ENCODE measurements at regions not wholly inside any gene's neighbourhood (a gene's known extent, or its start where the extent isn't known, plus 50 kb on each side); places are given as distances from the start of the nearest gene placed in this dataset.
"Not testable (repeated sequence)": the region's sequence is repeated elsewhere in the genome, so short reads cannot be mapped to it uniquely, and the experiment has no call there.

DNA sequence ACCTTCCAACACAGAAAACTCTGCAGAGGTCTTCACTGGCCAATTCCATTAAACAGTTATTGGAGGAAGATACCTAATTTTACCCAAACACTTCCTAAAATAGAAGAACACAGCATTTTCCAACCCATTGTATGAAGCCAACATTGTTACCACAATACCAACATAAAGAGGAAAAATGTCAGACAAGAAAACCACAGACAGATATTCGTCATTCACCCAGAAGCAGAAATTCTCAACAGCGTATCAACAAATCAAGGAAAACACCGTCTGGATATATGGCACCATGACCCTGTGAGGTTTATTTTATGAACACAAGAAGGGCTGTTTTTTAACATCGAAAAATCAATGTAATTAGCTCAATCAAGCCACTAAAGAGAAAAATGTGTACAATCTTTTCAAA lies 255.6 kb downstream of the ASMT start:
- Mint-ChIP-seq H3K9me3 (peaks cover 10% of the 10 kb centered on the region), H3K4me1 (ENCODE audit: low read depth) (no peaks in the 10 kb centered on the region), H3K36me3 (ENCODE audit: low read depth) (no peaks in the 10 kb centered on the region), H3K27ac (no peak overlapping the region), H3K4me3 (ENCODE audit: low read depth) (no peak overlapping the region), H3K27me3 (ENCODE audit: low read depth) (no peaks in the 10 kb centered on the region)
- no peak for DNase-seq (ENCODE audit: low spot score)
- intact Hi-C loops (cut with micrococcal nuclease): no loop called here

DNA sequence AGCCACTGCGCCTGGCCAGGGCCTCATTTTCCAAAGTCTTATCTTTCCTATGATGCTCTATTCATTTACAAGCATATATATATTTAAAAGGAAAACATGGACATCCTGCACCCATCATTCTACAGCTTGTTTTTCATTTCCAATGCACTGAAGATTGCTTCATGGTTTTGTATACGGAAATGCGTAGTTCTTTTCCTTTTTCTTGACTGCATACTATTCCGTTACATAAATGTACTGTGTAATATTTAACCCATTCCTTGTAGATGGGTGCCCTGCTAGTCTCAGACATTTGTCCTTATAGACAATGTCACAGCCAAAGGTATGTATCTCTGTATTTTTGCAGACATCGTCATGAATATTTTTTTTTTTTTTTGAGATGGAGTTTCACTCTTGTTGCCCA lies 257.0 kb downstream of the ASMT start:
- intact Hi-C loops (cut with micrococcal nuclease): no loop called here
- H3K4me1 Mint-ChIP-seq (ENCODE audit: low read depth): no peaks in the 10 kb centered on the region
- H3K36me3 Mint-ChIP-seq (ENCODE audit: low read depth): no peaks in the 10 kb centered on the region

DNA sequence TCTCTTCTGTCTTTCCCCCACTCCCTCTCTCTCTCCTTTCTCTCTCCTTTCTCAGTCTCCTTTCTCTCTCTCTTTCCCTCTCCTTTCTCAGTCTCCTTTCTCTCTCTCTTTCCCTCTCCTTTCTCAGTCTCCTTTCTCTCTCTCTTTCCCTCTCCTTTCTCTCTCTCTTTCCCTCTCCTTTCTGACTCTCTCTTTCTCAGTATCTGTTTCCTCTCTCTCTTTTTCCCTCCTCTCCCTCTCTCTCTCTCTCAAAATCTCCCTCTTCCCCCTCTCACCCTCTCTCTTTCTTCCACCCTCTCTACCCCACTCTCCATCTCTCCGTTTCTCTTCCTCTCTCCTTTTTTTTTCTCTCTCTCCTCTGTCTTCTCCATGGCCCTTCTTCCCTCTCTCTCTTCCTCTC lies 258.8 kb downstream of the ASMT start:
- intact Hi-C loops (cut with micrococcal nuclease): no loop called here
- H3K27me3 Mint-ChIP-seq (ENCODE audit: low read depth): no peaks in the 10 kb centered on the region
- peaks cover 24% of the 10 kb centered on the region for H3K9me3 Mint-ChIP-seq
- H3K4me1 Mint-ChIP-seq (ENCODE audit: low read depth): no peaks in the 10 kb centered on the region
- no peak overlapping the region for H3K27ac Mint-ChIP-seq
- DNase-seq (ENCODE audit: low spot score): no peak
- H3K36me3 Mint-ChIP-seq (ENCODE audit: low read depth): no peaks in the 10 kb centered on the region
- no peak overlapping the region for H3K4me3 Mint-ChIP-seq (ENCODE audit: low read depth)

More for the DNA sequence above, 257.0 kb downstream of the ASMT start:
- DNase-seq (ENCODE audit: low spot score): no peak
- Mint-ChIP-seq H3K27ac (no peak overlapping the region), H3K4me3 (ENCODE audit: low read depth) (no peak overlapping the region), H3K27me3 (ENCODE audit: low read depth) (no peaks in the 10 kb centered on the region), H3K9me3 (peaks cover 14% of the 10 kb centered on the region)

DNA sequence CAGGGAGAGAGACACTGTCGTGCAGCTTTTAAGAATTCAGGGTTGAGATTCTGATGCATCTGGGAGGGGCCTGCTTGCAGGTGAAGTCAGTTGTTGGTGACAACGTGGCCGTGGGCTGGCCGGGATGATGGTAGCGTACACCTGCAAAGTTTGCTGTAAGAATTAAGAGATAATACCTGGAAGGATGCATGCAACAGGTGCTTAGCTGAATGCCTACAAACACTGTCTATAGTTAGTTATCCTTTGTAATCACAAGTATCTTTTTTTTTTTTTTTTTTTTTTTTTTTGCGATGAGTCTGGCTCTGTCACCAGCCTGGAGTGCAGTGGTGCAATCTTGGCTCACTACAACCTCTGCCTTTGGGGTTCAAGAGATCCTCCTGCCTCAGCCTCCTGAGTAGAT lies 259.6 kb downstream of the ASMT start:
- no peaks in the 10 kb centered on the region for H3K36me3 Mint-ChIP-seq (ENCODE audit: low read depth)
- DNase-seq (ENCODE audit: low spot score): no peak
- intact Hi-C loops (cut with micrococcal nuclease): no loop called here
- H3K27me3 Mint-ChIP-seq (ENCODE audit: low read depth): no peaks in the 10 kb centered on the region
- no peak overlapping the region for H3K4me3 Mint-ChIP-seq (ENCODE audit: low read depth)
- no peak overlapping the region for H3K27ac Mint-ChIP-seq
- no peaks in the 10 kb centered on the region for H3K4me1 Mint-ChIP-seq (ENCODE audit: low read depth)
- H3K9me3 Mint-ChIP-seq: peaks cover 29% of the 10 kb centered on the region

DNA sequence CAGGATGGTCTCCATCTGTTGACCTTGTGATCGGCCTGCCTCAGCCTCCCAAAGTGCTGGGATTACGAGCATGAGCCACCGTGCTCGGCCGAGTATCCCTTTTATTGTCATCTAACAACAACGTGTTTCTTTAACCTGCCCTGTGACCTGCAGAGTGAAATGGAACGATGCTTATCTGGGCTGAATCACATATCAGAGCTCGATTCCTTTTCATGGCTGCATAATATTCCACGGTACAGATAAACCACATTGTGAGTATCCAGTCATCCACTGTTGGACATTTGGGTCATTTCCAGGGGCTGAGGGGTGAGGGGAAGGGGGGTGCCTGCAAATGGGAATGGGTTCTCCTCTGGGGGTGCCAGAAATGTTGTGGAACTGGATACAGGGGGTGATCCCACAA lies 260.0 kb downstream of the ASMT start:
- DNase-seq (ENCODE audit: low spot score): no peak
- Mint-ChIP-seq H3K27me3 (ENCODE audit: low read depth) (no peaks in the 10 kb centered on the region), H3K36me3 (ENCODE audit: low read depth) (no peaks in the 10 kb centered on the region), H3K4me3 (ENCODE audit: low read depth) (no peak overlapping the region), H3K4me1 (ENCODE audit: low read depth) (no peaks in the 10 kb centered on the region), H3K27ac (no peak overlapping the region), H3K9me3 (peaks cover 29% of the 10 kb centered on the region)
- intact Hi-C loops (cut with micrococcal nuclease): no loop called here

DNA sequence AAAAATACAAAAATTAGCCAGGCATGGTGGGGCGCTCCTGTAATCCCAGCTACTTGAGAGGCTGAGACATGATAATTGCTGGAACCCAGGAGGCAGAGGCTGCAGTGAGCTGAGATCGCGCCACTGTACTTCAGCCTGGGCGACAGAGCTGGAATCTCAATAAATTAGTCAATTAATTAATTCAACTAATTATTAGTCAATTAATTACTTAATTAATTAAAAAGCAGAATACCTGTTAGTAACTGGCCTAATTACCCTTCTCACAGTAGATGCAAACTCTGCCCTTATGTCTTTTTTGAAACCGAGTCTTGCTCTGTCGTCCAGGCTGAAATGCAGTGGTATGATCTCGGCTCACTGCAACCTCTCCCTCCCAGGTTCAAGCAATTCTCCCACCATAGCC lies 261.2 kb downstream of the ASMT start:
- H3K27ac Mint-ChIP-seq: no peak overlapping the region
- intact Hi-C loops (cut with micrococcal nuclease): no loop called here
- no peaks in the 10 kb centered on the region for H3K4me1 Mint-ChIP-seq (ENCODE audit: low read depth)
- H3K27me3 Mint-ChIP-seq (ENCODE audit: low read depth): no peaks in the 10 kb centered on the region
- no peak overlapping the region for H3K4me3 Mint-ChIP-seq (ENCODE audit: low read depth)
- no peak for DNase-seq (ENCODE audit: low spot score)
- peaks cover 33% of the 10 kb centered on the region for H3K9me3 Mint-ChIP-seq
- no peaks in the 10 kb centered on the region for H3K36me3 Mint-ChIP-seq (ENCODE audit: low read depth)

DNA sequence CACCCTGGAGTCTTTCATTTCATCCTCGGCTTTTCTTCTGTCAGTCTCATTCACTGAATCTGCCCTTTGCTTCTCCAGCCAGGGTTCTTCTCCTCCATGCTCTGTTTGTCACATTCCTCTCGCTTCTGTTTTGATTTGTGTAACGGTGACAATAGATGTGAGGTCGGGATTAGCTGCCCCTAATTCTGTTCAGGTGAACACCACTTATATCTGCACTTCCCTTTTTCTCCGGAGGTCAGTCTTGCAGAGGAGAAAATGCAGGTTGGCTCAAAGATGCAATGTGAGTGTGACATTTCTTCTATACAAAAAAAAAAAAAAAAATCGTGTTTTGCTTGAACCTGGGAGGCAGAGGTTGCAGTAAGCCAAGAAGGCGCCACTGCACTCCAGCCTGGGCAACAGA lies 262.9 kb downstream of the ASMT start:
- Mint-ChIP-seq H3K27me3 (ENCODE audit: low read depth) (no peaks in the 10 kb centered on the region), H3K4me3 (ENCODE audit: low read depth) (no peak overlapping the region), H3K4me1 (ENCODE audit: low read depth) (no peaks in the 10 kb centered on the region), H3K9me3 (peaks cover 33% of the 10 kb centered on the region), H3K27ac (no peak overlapping the region), H3K36me3 (ENCODE audit: low read depth) (no peaks in the 10 kb centered on the region)
- no peak for DNase-seq (ENCODE audit: low spot score)
- intact Hi-C loops (cut with micrococcal nuclease): no loop called here

DNA sequence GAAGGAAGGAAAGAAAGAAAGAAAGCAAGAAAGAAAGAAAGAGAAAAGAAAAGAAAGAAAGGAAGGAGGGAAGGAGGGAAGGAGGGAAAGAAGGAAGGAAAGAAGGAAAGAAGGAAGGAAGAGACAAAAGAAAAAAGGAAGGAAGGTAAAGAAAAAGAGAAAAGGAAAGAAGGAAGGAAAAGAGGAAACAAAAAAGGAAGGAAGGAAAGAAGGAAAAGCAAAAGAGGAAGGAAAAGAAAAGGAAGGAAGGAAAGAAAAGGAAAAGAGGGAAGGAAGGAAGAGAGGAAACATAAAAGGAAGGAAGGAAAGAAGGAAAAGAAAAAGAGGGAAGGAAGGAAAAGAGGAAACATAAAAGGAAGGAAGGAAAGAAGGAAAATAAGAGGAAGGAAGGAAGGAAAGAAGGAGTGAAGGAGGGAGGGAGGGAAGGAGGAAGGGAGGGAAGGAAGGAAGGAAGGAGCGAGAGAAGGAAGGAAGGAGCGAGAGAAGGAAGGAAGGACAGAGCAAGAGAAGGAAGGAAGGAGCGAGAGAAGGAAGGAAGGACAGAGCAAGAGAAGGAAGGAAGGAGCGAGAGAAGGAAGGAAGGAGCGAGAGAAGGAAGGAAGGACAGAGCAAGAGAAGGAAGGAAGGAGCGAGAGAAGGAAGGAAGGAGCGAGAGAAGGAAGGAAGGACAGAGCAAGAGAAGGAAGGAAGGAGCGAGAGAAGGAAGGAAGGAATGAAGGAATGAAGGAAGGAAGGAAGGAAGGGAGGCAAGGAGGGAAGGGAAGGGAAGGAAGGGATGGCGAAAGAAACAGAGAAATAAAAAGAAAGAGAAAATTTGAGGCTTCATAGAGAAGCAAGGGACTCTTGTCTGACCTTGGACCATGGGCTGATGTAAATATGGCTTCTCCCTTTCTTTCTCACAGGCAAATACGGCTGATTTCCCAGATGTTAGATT lies 266.3 kb downstream of the ASMT start:
- intact Hi-C loops (cut with micrococcal nuclease); DNase-seq (ENCODE audit: low spot score); H3K27ac Mint-ChIP-seq; H3K4me3 Mint-ChIP-seq (ENCODE audit: low read depth); H3K36me3 Mint-ChIP-seq (ENCODE audit: low read depth); H3K27me3 Mint-ChIP-seq (ENCODE audit: low read depth); H3K4me1 Mint-ChIP-seq (ENCODE audit: low read depth): not testable (repeated sequence)
- H3K9me3 Mint-ChIP-seq: peaks cover 24% of the 10 kb centered on the region

DNA sequence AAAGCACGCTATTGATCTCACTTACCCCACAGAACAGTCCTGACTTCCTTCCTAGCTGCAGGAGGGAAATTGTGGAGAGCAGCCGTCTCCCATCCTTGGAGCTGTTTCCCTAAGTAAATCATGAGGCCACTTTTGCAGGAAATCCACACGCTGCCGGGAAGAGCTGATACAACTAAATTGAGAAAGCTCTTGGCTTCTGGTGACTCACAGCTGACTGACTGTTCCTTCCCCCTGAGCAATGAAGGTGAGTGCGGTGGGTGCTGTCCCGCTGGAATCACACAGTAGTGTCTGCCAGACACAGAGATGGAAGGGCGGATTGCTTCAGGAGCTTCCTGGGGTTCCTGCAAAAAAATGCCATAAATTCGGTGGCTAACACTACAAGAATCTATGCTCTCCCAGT lies 268.9 kb downstream of the ASMT start:
- no peak overlapping the region for H3K4me3 Mint-ChIP-seq (ENCODE audit: low read depth)
- no peaks in the 10 kb centered on the region for H3K36me3 Mint-ChIP-seq (ENCODE audit: low read depth)
- no peaks in the 10 kb centered on the region for H3K27me3 Mint-ChIP-seq (ENCODE audit: low read depth)
- H3K4me1 Mint-ChIP-seq (ENCODE audit: low read depth): no peaks in the 10 kb centered on the region
- H3K27ac Mint-ChIP-seq: no peak overlapping the region
- H3K9me3 Mint-ChIP-seq: peaks cover 14% of the 10 kb centered on the region
- intact Hi-C loops (cut with micrococcal nuclease): no loop called here
- DNase-seq (ENCODE audit: low spot score): no peak

DNA sequence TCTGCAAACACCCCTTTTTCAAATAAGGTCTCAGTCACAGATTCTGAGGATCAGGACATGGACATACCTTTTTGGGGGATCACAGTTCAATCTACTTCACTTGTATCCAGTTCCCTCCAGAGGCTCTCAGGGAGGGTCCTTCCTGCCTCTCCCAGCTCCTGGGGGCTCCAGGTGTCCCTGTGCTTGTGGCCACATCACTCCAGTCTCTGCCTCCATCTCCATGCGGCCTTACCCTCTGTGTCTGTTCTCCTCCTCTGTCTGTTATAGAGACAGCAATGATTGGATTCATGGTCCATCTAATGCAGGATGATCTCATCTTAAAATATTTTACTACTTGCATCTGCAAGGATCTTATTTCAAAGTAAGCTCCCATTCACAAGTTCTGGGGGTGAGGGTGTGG lies 269.6 kb downstream of the ASMT start:
- peaks cover 15% of the 10 kb centered on the region for H3K9me3 Mint-ChIP-seq
- H3K27me3 Mint-ChIP-seq (ENCODE audit: low read depth): no peaks in the 10 kb centered on the region
- intact Hi-C loops (cut with micrococcal nuclease): no loop called here
- H3K4me3 Mint-ChIP-seq (ENCODE audit: low read depth): no peak overlapping the region
- no peaks in the 10 kb centered on the region for H3K36me3 Mint-ChIP-seq (ENCODE audit: low read depth)
- no peak for DNase-seq (ENCODE audit: low spot score)
- H3K27ac Mint-ChIP-seq: no peak overlapping the region
- no peaks in the 10 kb centered on the region for H3K4me1 Mint-ChIP-seq (ENCODE audit: low read depth)

DNA sequence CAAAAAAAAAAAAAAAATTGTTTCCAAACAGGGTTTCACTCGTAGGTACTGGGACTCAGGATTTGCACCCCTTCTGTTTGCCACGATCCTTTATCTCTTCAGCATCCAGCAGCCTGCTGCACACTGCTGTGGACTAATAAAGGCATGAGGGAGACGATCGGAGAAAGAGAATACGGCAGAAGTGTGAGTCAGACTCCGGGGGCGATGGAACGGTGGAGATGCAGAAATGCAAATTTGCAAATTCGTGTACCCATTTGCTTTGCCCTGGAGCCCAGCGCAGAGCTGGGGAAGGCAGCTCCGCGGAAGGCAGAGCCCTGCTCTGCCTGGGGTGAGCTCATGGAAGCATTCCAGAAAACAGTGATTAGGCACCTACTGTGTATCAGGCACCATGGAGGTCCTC lies 270.3 kb downstream of the ASMT start:
- no peaks in the 10 kb centered on the region for H3K4me1 Mint-ChIP-seq (ENCODE audit: low read depth)
- H3K36me3 Mint-ChIP-seq (ENCODE audit: low read depth): no peaks in the 10 kb centered on the region
- no peaks in the 10 kb centered on the region for H3K27me3 Mint-ChIP-seq (ENCODE audit: low read depth)
- intact Hi-C loops (cut with micrococcal nuclease): no loop called here
- H3K9me3 Mint-ChIP-seq: peaks cover 15% of the 10 kb centered on the region
- no peak overlapping the region for H3K4me3 Mint-ChIP-seq (ENCODE audit: low read depth)
- no peak for DNase-seq (ENCODE audit: low spot score)
- H3K27ac Mint-ChIP-seq: no peak overlapping the region

DNA sequence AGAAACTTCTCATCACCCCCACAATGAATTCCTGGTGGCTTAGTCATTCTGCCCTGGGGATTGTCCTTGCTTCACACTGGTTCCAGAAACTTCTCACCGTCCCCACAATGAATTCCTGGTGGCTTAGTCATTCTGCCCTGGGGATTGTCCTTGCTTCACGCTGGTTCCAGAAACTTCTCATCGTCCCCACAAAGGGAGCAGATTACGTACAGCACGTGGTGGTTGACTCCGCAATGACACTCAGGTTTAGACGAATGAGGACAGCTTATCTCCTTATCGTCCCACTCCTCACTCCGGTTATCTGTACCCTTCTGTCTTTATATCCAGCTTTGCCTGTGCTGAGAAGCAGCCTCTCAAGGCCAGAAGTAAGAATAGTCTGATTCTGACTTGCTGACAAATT lies 273.4 kb downstream of the ASMT start:
- H3K9me3 Mint-ChIP-seq: peaks cover 22% of the 10 kb centered on the region

DNA sequence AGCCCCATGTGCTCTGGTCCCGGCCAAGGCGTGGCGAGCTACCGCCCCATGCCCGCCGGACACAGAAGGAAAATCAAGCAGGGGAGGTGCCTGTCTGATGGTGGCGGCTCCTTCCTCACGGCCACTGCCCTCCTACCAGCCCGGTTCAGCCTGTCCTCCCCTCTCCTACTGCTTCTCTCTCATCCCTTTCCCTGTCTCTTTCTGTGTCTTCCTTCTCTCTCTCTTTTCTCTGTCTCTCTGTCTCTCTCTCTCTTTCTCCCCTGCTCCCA lies 279.1 kb downstream of the ASMT start:
- no peak overlapping the region for H3K4me3 Mint-ChIP-seq (ENCODE audit: low read depth)
- H3K27me3 Mint-ChIP-seq (ENCODE audit: low read depth): no peaks in the 10 kb centered on the region
- intact Hi-C loops (cut with micrococcal nuclease): no loop called here
- no peak overlapping the region for H3K27ac Mint-ChIP-seq
- H3K4me1 Mint-ChIP-seq (ENCODE audit: low read depth): no peaks in the 10 kb centered on the region
- H3K9me3 Mint-ChIP-seq: peaks cover 14% of the 10 kb centered on the region
- DNase-seq (ENCODE audit: low spot score): no peak
- no peaks in the 10 kb centered on the region for H3K36me3 Mint-ChIP-seq (ENCODE audit: low read depth)

More for the DNA sequence above, 273.4 kb downstream of the ASMT start:
- H3K27ac Mint-ChIP-seq; H3K27me3 Mint-ChIP-seq (ENCODE audit: low read depth); H3K36me3 Mint-ChIP-seq (ENCODE audit: low read depth); DNase-seq (ENCODE audit: low spot score); H3K4me1 Mint-ChIP-seq (ENCODE audit: low read depth); H3K4me3 Mint-ChIP-seq (ENCODE audit: low read depth); intact Hi-C loops (cut with micrococcal nuclease): not testable (repeated sequence)

DNA sequence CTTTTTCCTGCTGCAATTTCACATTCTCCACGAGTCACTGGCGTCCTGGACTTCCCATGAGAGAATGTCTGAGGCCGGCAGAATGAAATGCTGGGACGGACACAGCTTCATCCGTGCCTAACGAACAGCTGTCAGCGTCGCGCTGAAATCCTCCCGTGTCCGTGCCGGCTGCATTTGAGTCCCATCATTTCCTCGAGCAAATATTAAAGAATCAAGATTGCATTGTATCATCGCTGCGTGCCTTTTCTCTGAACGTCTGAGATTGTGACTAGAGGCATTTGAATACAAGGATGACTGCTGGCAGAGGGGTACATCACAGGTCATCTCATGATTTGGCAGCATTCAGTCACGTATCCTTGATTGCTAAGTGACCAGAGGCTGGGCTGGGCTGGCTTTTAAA lies 279.9 kb downstream of the ASMT start:
- no peaks in the 10 kb centered on the region for H3K27me3 Mint-ChIP-seq (ENCODE audit: low read depth)
- no peaks in the 10 kb centered on the region for H3K4me1 Mint-ChIP-seq (ENCODE audit: low read depth)
- intact Hi-C loops (cut with micrococcal nuclease): no loop called here
- peaks cover 8% of the 10 kb centered on the region for H3K9me3 Mint-ChIP-seq
- no peak for DNase-seq (ENCODE audit: low spot score)
- H3K4me3 Mint-ChIP-seq (ENCODE audit: low read depth): no peak overlapping the region
- H3K36me3 Mint-ChIP-seq (ENCODE audit: low read depth): no peaks in the 10 kb centered on the region
- no peak overlapping the region for H3K27ac Mint-ChIP-seq

All from activated T-helper 2 cell treated with anti-CD3 and anti-CD28 coated beads, Interferon-gamma antibody, Interleukin-2, Interleukin-4, amounts not matched to agents 10 μg/mL and 5 μg/mL and 100 μg/mL, durations not matched to agents 14 hours and 24 hours and 36 hours (primary cell).